B cell (primary cell): ENCODE measurements at regions not wholly inside any gene's neighbourhood (a gene's known extent, or its start where the extent isn't known, plus 50 kb on each side); places are given as distances from the start of the nearest gene placed in this dataset.

Source experiments
- ATAC-seq: fragments of 200-7000 bp; cut with Tn5 transposase; one replicate; pipeline ENCODE4 v1.10.0; 2021; ENCODE audit warnings: low read depth, mild to moderate bottlenecking, moderate number of reproducible peaks, moderate library complexity
- CTCF ChIA-PET: fragments of 350-600 bp; sonication (Branson Sonifier 250); formaldehyde crosslinking; loops from one replicate; lab custom pipeline; 2021; ENCODE audit warnings: antibody characterized with exemption, inconsistent platforms; lab: Charles Lee
- POLR2A ChIA-PET: fragments of 350-600 bp; sonication (Branson Sonifier 250); formaldehyde crosslinking; loops from one replicate; lab custom pipeline; 2021; ENCODE audit warnings: antibody characterized with exemption; lab: Charles Lee
- DNase-seq: peaks from one replicate; pipeline ENCODE4 v3.0.0; 2013
- H2AFZ ChIP-seq: 2 replicates; pipeline ENCODE4 v1.6.1; 2012; ENCODE audit warnings: mild to moderate bottlenecking, low read depth, low read length; ENCODE audit not compliant: insufficient read depth, poor library complexity, severe bottlenecking
- H3K27ac ChIP-seq, 2 donors: 1 replicate in 1 of 2; 2 replicates in 1 of 2; pipeline ENCODE4 v1.5.1; 2012 to 2013; ENCODE audit warnings: low read length in 2 of 2, mild to moderate bottlenecking in 2 of 2, moderate library complexity in 1 of 2
- H3K27me3 ChIP-seq, 4 experiments: fragments of 200-600 bp in 1 of 4; sonication (generic) in 1 of 4; replicated peaks in 1 of 4; 1 replicate in 2 of 4; 2 replicates in 2 of 4; pipeline versions ENCODE4 v1.6.1 to v1.7.0; 2013 to 2016; ENCODE audit warnings: low read length in 3 of 4, mild to moderate bottlenecking in 2 of 4, mixed read lengths in 1 of 4, moderate library complexity in 1 of 4; ENCODE audit not compliant: insufficient read depth in 4 of 4, control insufficient read depth in 3 of 4; ENCODE audit errors: control extremely low read depth in 1 of 4
- H3K36me3 ChIP-seq, 2 experiments: replicated peaks in 1 of 2; 1 replicate in 1 of 2; 2 replicates in 1 of 2; pipeline versions ENCODE4 v1.6.1 to v1.7.1; 2013; ENCODE audit warnings: low read length in 1 of 2; ENCODE audit not compliant: insufficient read depth in 2 of 2, control insufficient read depth in 1 of 2; ENCODE audit errors: control extremely low read depth in 1 of 2, extremely low read depth in 1 of 2
- H3K4me1 ChIP-seq, 2 donors: fragments of 200-600 bp in 1 of 2; sonication (generic) in 1 of 2; 1 replicate in 1 of 2; 2 replicates in 1 of 2; pipeline versions ENCODE4 v1.5.1 to v1.6.1; 2013 to 2017; ENCODE audit warnings: low read length in 2 of 2; ENCODE audit not compliant: control insufficient read depth in 2 of 2, insufficient read depth in 2 of 2
- H3K4me2 ChIP-seq: replicated peaks from 2 replicates; pipeline ENCODE3; 2012; ENCODE audit warnings: mild to moderate bottlenecking, low read depth, low read length; ENCODE audit not compliant: poor library complexity, severe bottlenecking
- H3K4me3 ChIP-seq, 5 experiments: fragments of 200-600 bp in 1 of 5; sonication (generic) in 1 of 5; 1 replicate in 3 of 5; 2 replicates in 2 of 5; pipeline versions ENCODE4 v1.5.1 to v1.7.0; 2011 to 2016; ENCODE audit warnings: low read length in 4 of 5, mild to moderate bottlenecking in 4 of 5, low read depth in 2 of 5, control low read depth in 1 of 5, moderate library complexity in 1 of 5; ENCODE audit not compliant: insufficient read depth in 1 of 5; ENCODE audit errors: control extremely low read depth in 1 of 5, extremely low read depth in 1 of 5
- H3K79me2 ChIP-seq: fragments of 200-600 bp; sonication (generic); one replicate; pipeline ENCODE4 v1.6.0; 2016; ENCODE audit warnings: low read length; ENCODE audit not compliant: control insufficient read depth, insufficient read depth
- H3K9ac ChIP-seq: fragments of 200-600 bp; sonication (generic); 2 replicates; pipeline ENCODE4 v1.6.1; 2017; ENCODE audit warnings: mild to moderate bottlenecking, low read length, moderate library complexity
- H3K9me3 ChIP-seq, 3 donors: one replicate each; pipeline versions ENCODE4 v1.6.1 to v1.7.1; 2013; ENCODE audit warnings: low read length in 2 of 3; ENCODE audit not compliant: control insufficient read depth in 2 of 3, insufficient read depth in 1 of 3; ENCODE audit errors: control extremely low read depth in 1 of 3
- H4K20me1 ChIP-seq: 2 replicates; pipeline ENCODE4 v1.6.0; 2012; ENCODE audit warnings: mild to moderate bottlenecking, low read length; ENCODE audit not compliant: insufficient read depth, control insufficient read depth, poor library complexity, severe bottlenecking
- H3K27ac Mint-ChIP-seq: one replicate; pipeline ENCODE4 v1.8.0; 2021; ENCODE audit warnings: mixed read lengths
- H3K27me3 Mint-ChIP-seq: one replicate; pipeline ENCODE4 v1.8.0; 2021; ENCODE audit warnings: mixed read lengths
- H3K4me1 Mint-ChIP-seq: one replicate; pipeline ENCODE4 v1.8.0; 2021; ENCODE audit warnings: mixed read lengths
- H3K4me3 Mint-ChIP-seq: one replicate; pipeline ENCODE4 v1.8.0; 2021; ENCODE audit warnings: mixed read lengths
- H3K9me3 Mint-ChIP-seq: one replicate; pipeline ENCODE4 v1.8.0; 2022; ENCODE audit warnings: mixed read lengths; ENCODE audit not compliant: insufficient read depth
- CTCF ChIP-seq: fragments of 200-600 bp; IDR thresholded peaks from one replicate; pipeline ENCODE4 v1.8.0; 2022; ENCODE audit warnings: antibody characterized with exemption, mild to moderate bottlenecking
- EZH2 ChIP-seq: IDR thresholded peaks from 2 replicates; pipeline ENCODE4 v1.6.1; 2012; ENCODE audit warnings: borderline replicate concordance, low read depth, mild to moderate bottlenecking, moderate library complexity, low read length; ENCODE audit not compliant: insufficient read depth, poor library complexity, severe bottlenecking
- WGBS: methylation state at CpG from one replicate; pipeline ENCODE4 v1.1.5; 2013; ENCODE audit warnings: missing lambda C conversion rate; ENCODE audit not compliant: insufficient coverage; 5-methylcytosine and 5-hydroxymethylcytosine counted together
- intact Hi-C: fragments of 100-400 bp; cut with micrococcal nuclease; formaldehyde crosslinking; loops from one replicate; pipeline ENCODE4 v1.10.0; 2022

- no peak for TF ChIP-seq EZH2
- no peak for TF ChIP-seq CTCF
- H4K20me1 ChIP-seq, result no peaks in the 10 kb centered on the region
- no peaks in the 10 kb centered on the region for H3K36me3 ChIP-seq
- H3K4me3 ChIP-seq, result peak overlapping the region in 1 of 5 experiments; percentile 5
- H3K27ac ChIP-seq, result no peak overlapping the region
- H3K4me2 ChIP-seq, result peak overlapping the region; percentile 54
- CTCF ChIA-PET, result interaction anchor here (0.5 to 1.4 kb wide), 3 partner anchors 23 to 168 kb away, joined by 3 to 7 read pairs (median 3); no protein-coding TSS in a partner anchor
- Mint-ChIP-seq H3K9me3 (no peaks in the 10 kb centered on the region), H3K4me3 (peak overlapping the region; percentile 59), H3K27ac (no peak overlapping the region), H3K4me1 (peaks cover 71% of the 10 kb centered on the region), H3K27me3 (no peaks in the 10 kb centered on the region)
- H3K79me2 ChIP-seq, result no peaks in the 10 kb centered on the region
- no CpG with 5 or more reads among the region's 2 CpGs for WGBS
- peaks cover 0 to 3% (median under 1%) of the 10 kb centered on the region in 4 experiments for H3K27me3 ChIP-seq
- POLR2A ChIA-PET, result no interaction called here
- H2AFZ ChIP-seq, result no peak overlapping the region
- H3K9ac ChIP-seq, result no peak overlapping the region
- intact Hi-C loops, result loop anchor here (1.0 kb wide), 1 partner anchor 21 kb away; no protein-coding TSS in a partner anchor
- H3K9me3 ChIP-seq, result peaks cover 2 to 16% (median 14%) of the 10 kb centered on the region in 3 donors
- ATAC-seq (no peak), DNase-seq (peak; percentile 49)
- peaks cover 66 to 74% of the 10 kb centered on the region in 2 donors for H3K4me1 ChIP-seq
These were observed 293.9 kb upstream of the PROK2 start for GRCh38 chr3:72078676-72079368.
